GM06990 (cell line): ENCODE measurements at regions not wholly inside any gene's neighbourhood (a gene's known extent, or its start where the extent isn't known, plus 50 kb on each side); places are given as distances from the start of the nearest gene placed in this dataset.

Experiments
- DNase-seq: peaks from one replicate; pipeline ENCODE4 v3.0.0-alpha.2; 2011; ENCODE audit not compliant: insufficient read length; ENCODE audit errors: extremely low read depth
- H3K27me3 ChIP-seq: replicated peaks from 2 replicates; pipeline ENCODE4 v1.6.0; 2011; ENCODE audit warnings: low read length; ENCODE audit not compliant: control insufficient read depth, insufficient read depth
- H3K36me3 ChIP-seq: 2 replicates; pipeline ENCODE4 v1.5.1; 2011; ENCODE audit warnings: low read length; ENCODE audit not compliant: control insufficient read depth, insufficient read depth
- H3K4me3 ChIP-seq: replicated peaks from 2 replicates; pipeline ENCODE4 v1.5.1; 2011; ENCODE audit warnings: low read depth, mild to moderate bottlenecking, control low read depth, low read length
- CTCF ChIP-seq: IDR thresholded peaks from 2 replicates; pipeline ENCODE4 v1.5.1; 2011; ENCODE audit warnings: low read length, control low read depth, mild to moderate bottlenecking, inconsistent platforms; ENCODE audit not compliant: insufficient read depth, poor library complexity, severe bottlenecking

- TF ChIP-seq CTCF = no peak
- Histone ChIP-seq H3K4me3 (no peak overlapping the region), H3K36me3 (no peaks in the 10 kb centered on the region), H3K27me3 (no peaks in the 10 kb centered on the region; the same call in 1 of the 2 replicates)
- DNase-seq = no peak
These were observed 174.5 kb upstream of the HS6ST1 start for GRCh38 chr2:128492966-128493811.

GRCh38 chr2:128493880-128494279 is 175.2 kb upstream of the HS6ST1 start:
- Histone ChIP-seq H3K27me3 (no peaks in the 10 kb centered on the region; the same call in 1 of the 2 replicates), H3K4me3 (no peak overlapping the region), H3K36me3 (no peaks in the 10 kb centered on the region)
- no peak for TF ChIP-seq CTCF
- no peak for DNase-seq

- no peaks in the 10 kb centered on the region; the same call in 1 of the 2 replicates for H3K27me3 ChIP-seq
- no peak for TF ChIP-seq CTCF
- no peaks in the 10 kb centered on the region for H3K36me3 ChIP-seq
- DNase-seq = no peak
- H3K4me3 ChIP-seq = no peak overlapping the region
These were observed 175.6 kb upstream of the HS6ST1 start for GRCh38 chr2:128494307-128494639.

- H3K36me3 ChIP-seq = no peaks in the 10 kb centered on the region
- TF ChIP-seq CTCF = no peak
- no peak for DNase-seq
- no peaks in the 10 kb centered on the region; the same call in 1 of the 2 replicates for H3K27me3 ChIP-seq
- no peak overlapping the region for H3K4me3 ChIP-seq
These were observed 176.1 kb upstream of the HS6ST1 start for GRCh38 chr2:128494640-128495321.

- DNase-seq = no peak
- H3K36me3 ChIP-seq = no peaks in the 10 kb centered on the region
- TF ChIP-seq CTCF = no peak
- no peak overlapping the region for H3K4me3 ChIP-seq
- H3K27me3 ChIP-seq = no peaks in the 10 kb centered on the region; the same call in 1 of the 2 replicates
These were observed 177.4 kb upstream of the HS6ST1 start for GRCh38 chr2:128495996-128496547.
